GM23248 (cell line): ENCODE measurements at regions not wholly inside any gene's neighbourhood (a gene's known extent, or its start where the extent isn't known, plus 50 kb on each side); places are given as distances from the start of the nearest gene placed in this dataset.

Experiments used
- EZH2 ChIP-seq: fragments of 200-600 bp; sonication (generic); IDR thresholded peaks from 2 replicates; pipeline ENCODE4 v1.6.1; 2018; ENCODE audit warnings: antibody characterized with exemption, mild to moderate bottlenecking; ENCODE audit not compliant: insufficient read depth, poor library complexity, severe bottlenecking
- EZH2phosphoT487 ChIP-seq: fragments of 200-600 bp; sonication (generic); IDR thresholded peaks from 2 replicates; pipeline ENCODE4 v1.6.1; 2018; ENCODE audit warnings: antibody characterized with exemption, moderate library complexity, mild to moderate bottlenecking, low read depth; ENCODE audit not compliant: insufficient read depth

DNA sequence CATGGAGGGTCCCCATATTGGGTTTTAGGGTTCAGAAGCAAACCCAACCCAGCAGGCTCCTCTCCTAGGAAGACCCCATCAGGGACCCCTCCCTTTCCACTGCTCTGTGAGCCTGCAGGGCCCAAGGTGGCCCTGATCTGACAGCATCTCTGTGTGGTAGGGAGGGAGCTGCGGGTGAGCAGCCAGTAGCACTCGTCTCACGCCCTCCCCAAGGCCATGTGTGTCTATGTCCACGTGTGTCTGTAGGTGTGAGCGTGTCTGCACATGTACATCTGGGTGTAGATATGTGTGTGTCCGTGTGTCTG is 103.5 kb upstream of the FAM20C start:
- TF ChIP-seq EZH2 (no peak), EZH2phosphoT487 (no peak)
